OCI-LY3 (cell line): ENCODE measurements at regions not wholly inside any gene's neighbourhood (a gene's known extent, or its start where the extent isn't known, plus 50 kb on each side); places are given as distances from the start of the nearest gene placed in this dataset.

Source experiments
- EZH2phosphoT487 ChIP-seq: fragments of 200-600 bp; shearing (Covaris generic); IDR thresholded peaks from 2 replicates; pipeline ENCODE4 v1.6.1; 2018; ENCODE audit warnings: antibody characterized with exemption, mixed run types, low read depth
- TF ChIP-seq, protein P1 (sequence below): fragments of 200-600, 300-600 bp; sonication (generic); IDR thresholded peaks from 2 replicates; pipeline ENCODE4 v1.5.1; 2014; ENCODE audit warnings: antibody characterized with exemption, low read length, low read depth

GRCh38 chr10:6320320-6321010, 117.7 kb downstream of the PFKFB3 start:
- TF ChIP-seq, protein P1, sequence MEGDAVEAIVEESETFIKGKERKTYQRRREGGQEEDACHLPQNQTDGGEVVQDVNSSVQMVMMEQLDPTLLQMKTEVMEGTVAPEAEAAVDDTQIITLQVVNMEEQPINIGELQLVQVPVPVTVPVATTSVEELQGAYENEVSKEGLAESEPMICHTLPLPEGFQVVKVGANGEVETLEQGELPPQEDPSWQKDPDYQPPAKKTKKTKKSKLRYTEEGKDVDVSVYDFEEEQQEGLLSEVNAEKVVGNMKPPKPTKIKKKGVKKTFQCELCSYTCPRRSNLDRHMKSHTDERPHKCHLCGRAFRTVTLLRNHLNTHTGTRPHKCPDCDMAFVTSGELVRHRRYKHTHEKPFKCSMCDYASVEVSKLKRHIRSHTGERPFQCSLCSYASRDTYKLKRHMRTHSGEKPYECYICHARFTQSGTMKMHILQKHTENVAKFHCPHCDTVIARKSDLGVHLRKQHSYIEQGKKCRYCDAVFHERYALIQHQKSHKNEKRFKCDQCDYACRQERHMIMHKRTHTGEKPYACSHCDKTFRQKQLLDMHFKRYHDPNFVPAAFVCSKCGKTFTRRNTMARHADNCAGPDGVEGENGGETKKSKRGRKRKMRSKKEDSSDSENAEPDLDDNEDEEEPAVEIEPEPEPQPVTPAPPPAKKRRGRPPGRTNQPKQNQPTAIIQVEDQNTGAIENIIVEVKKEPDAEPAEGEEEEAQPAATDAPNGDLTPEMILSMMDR: no peak
- no peak for TF ChIP-seq EZH2phosphoT487
